ENCODE measurements at regions not wholly inside any gene's neighbourhood (a gene's known extent, or its start where the extent isn't known, plus 50 kb on each side); places are given as distances from the start of the nearest gene placed in this dataset.

DNA sequence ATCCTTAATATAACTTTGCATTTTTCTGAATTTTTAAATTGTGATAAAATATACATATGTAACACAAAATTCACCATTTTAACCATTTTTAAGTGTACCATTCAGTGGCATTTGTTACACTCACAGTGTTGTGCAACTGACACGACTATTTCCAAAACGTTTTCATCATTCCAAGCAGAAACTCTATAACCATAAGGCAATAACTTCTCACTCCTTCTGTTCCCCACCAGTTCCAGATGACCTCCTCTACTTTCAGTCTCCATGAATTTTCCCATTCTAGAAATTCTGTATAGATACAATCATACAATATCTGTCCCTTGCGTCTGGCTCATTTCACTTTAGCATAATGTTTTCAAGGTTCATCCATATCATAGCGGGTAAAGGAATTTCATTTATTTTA is 223.5 kb upstream of the TTC14 start:
- Histone ChIP-seq H3K4ac (ENCODE audit: low read length) (no peak overlapping the region), H4K91ac (ENCODE audit: low read depth, low read length, poor library complexity) (no peak overlapping the region), H2BK120ac (ENCODE audit: low read depth, low read length) (no peak overlapping the region), H3K27me3 (ENCODE audit: control insufficient read depth in 3 of 3, insufficient read depth in 3 of 3, low read depth in 1 of 3, low read length in 3 of 3) (no peaks in the 10 kb centered on the region), H2AFZ (ENCODE audit: low read length) (no peak overlapping the region), H3K4me3 (ENCODE audit: low read length in 2 of 2) (no peak overlapping the region), H3K9ac (ENCODE audit: low read depth, low read length, poor library complexity) (no peak overlapping the region), H3K4me1 (ENCODE audit: control insufficient read depth in 2 of 2, insufficient read depth in 1 of 2, low read depth in 1 of 2, low read length in 2 of 2) (peaks cover 0 to 3% of the 10 kb centered on the region in 2 donors), H2BK15ac (ENCODE audit: low read length) (no peak overlapping the region), H2BK12ac (ENCODE audit: low read length) (no peak overlapping the region), H3K23ac (ENCODE audit: low read depth, low read length, poor library complexity) (no peak overlapping the region), H2BK5ac (ENCODE audit: low read length) (no peak overlapping the region), H3K27ac (replicated peaks; ENCODE audit: low read length) (no peak overlapping the region), H2AK5ac (ENCODE audit: low read depth, low read length) (no peak overlapping the region), H3K36me3 (replicated peaks in 1 of 2; ENCODE audit: control insufficient read depth in 2 of 2, insufficient read depth in 2 of 2, low read length in 2 of 2) (no peaks in the 10 kb centered on the region), H3K9me3 (replicated peaks in 1 of 2; ENCODE audit: control insufficient read depth in 2 of 2, insufficient read depth in 1 of 2, low read depth in 1 of 2, low read length in 2 of 2) (no peaks in the 10 kb centered on the region), H3K18ac (ENCODE audit: low read length) (no peak overlapping the region), H3K14ac (ENCODE audit: low read length) (no peak overlapping the region), H4K8ac (ENCODE audit: low read depth, low read length) (no peak overlapping the region), H3K79me1 (ENCODE audit: low read depth, low read length) (no peaks in the 10 kb centered on the region), H3K4me2 (ENCODE audit: insufficient read depth, low read length, poor library complexity, severe bottlenecking) (no peak overlapping the region)
- DNase-seq (ENCODE audit: low spot score): no peak
- no CpG with 5 or more reads among the region's 4 CpGs for WGBS, 2 donors (ENCODE audit: extremely low coverage in 2 of 2, insufficient read length in 2 of 2, insufficient replicate concordance in 1 of 2)

GRCh38 chr3:180382638-180383180 is 219.3 kb upstream of the TTC14 start:
- H2BK15ac ChIP-seq (ENCODE audit: low read length): no peak overlapping the region
- no peaks in the 10 kb centered on the region for H3K27me3 ChIP-seq (ENCODE audit: control insufficient read depth in 3 of 3, insufficient read depth in 3 of 3, low read depth in 1 of 3, low read length in 3 of 3)
- H2BK12ac ChIP-seq (ENCODE audit: low read length): no peak overlapping the region
- no peak for DNase-seq (ENCODE audit: low spot score)
- WGBS, 2 donors (ENCODE audit: extremely low coverage in 2 of 2, insufficient read length in 2 of 2, insufficient replicate concordance in 1 of 2): no CpG with 5 or more reads among the region's 2 CpGs
- no peak overlapping the region for H3K9ac ChIP-seq (ENCODE audit: low read depth, low read length, poor library complexity)
- H2AK5ac ChIP-seq (ENCODE audit: low read depth, low read length): no peak overlapping the region
- H2AFZ ChIP-seq (ENCODE audit: low read length): no peak overlapping the region
- H3K36me3 ChIP-seq (replicated peaks in 1 of 2; ENCODE audit: control insufficient read depth in 2 of 2, insufficient read depth in 2 of 2, low read length in 2 of 2): no peaks in the 10 kb centered on the region
- H3K4ac ChIP-seq (ENCODE audit: low read length): no peak overlapping the region
- no peak overlapping the region for H3K23ac ChIP-seq (ENCODE audit: low read depth, low read length, poor library complexity)
- no peak overlapping the region for H3K18ac ChIP-seq (ENCODE audit: low read length)
- no peak overlapping the region for H4K91ac ChIP-seq (ENCODE audit: low read depth, low read length, poor library complexity)
- H2BK120ac ChIP-seq (ENCODE audit: low read depth, low read length): no peak overlapping the region
- no peak overlapping the region for H4K8ac ChIP-seq (ENCODE audit: low read depth, low read length)
- H3K9me3 ChIP-seq (replicated peaks in 1 of 2; ENCODE audit: control insufficient read depth in 2 of 2, insufficient read depth in 1 of 2, low read depth in 1 of 2, low read length in 2 of 2): no peaks in the 10 kb centered on the region
- H2BK5ac ChIP-seq (ENCODE audit: low read length): no peak overlapping the region
- H3K14ac ChIP-seq (ENCODE audit: low read length): no peak overlapping the region
- H3K4me2 ChIP-seq (ENCODE audit: insufficient read depth, low read length, poor library complexity, severe bottlenecking): no peak overlapping the region
- H3K27ac ChIP-seq (replicated peaks; ENCODE audit: low read length): no peak overlapping the region
- no peak overlapping the region for H3K4me3 ChIP-seq (ENCODE audit: low read length in 2 of 2)
- no peaks in the 10 kb centered on the region for H3K79me1 ChIP-seq (ENCODE audit: low read depth, low read length)
- peaks cover 0 to 3% of the 10 kb centered on the region in 2 donors for H3K4me1 ChIP-seq (ENCODE audit: control insufficient read depth in 2 of 2, insufficient read depth in 1 of 2, low read depth in 1 of 2, low read length in 2 of 2)

- Histone ChIP-seq H3K14ac (ENCODE audit: low read length) (no peak overlapping the region), H2BK12ac (ENCODE audit: low read length) (no peak overlapping the region), H3K4ac (ENCODE audit: low read length) (no peak overlapping the region), H3K79me1 (ENCODE audit: low read depth, low read length) (no peaks in the 10 kb centered on the region), H2BK5ac (ENCODE audit: low read length) (no peak overlapping the region), H3K27me3 (ENCODE audit: control insufficient read depth in 3 of 3, insufficient read depth in 3 of 3, low read depth in 1 of 3, low read length in 3 of 3) (no peaks in the 10 kb centered on the region), H3K9ac (ENCODE audit: low read depth, low read length, poor library complexity) (no peak overlapping the region), H3K27ac (replicated peaks; ENCODE audit: low read length) (no peak overlapping the region), H4K91ac (ENCODE audit: low read depth, low read length, poor library complexity) (no peak overlapping the region), H3K36me3 (replicated peaks in 1 of 2; ENCODE audit: control insufficient read depth in 2 of 2, insufficient read depth in 2 of 2, low read length in 2 of 2) (no peaks in the 10 kb centered on the region), H3K23ac (ENCODE audit: low read depth, low read length, poor library complexity) (no peak overlapping the region), H3K4me2 (ENCODE audit: insufficient read depth, low read length, poor library complexity, severe bottlenecking) (no peak overlapping the region), H3K18ac (ENCODE audit: low read length) (no peak overlapping the region), H4K8ac (ENCODE audit: low read depth, low read length) (no peak overlapping the region), H2BK120ac (ENCODE audit: low read depth, low read length) (no peak overlapping the region), H3K4me3 (ENCODE audit: low read length in 2 of 2) (no peak overlapping the region), H2AK5ac (ENCODE audit: low read depth, low read length) (no peak overlapping the region), H3K4me1 (ENCODE audit: control insufficient read depth in 2 of 2, insufficient read depth in 1 of 2, low read depth in 1 of 2, low read length in 2 of 2) (peaks cover 0 to 3% of the 10 kb centered on the region in 2 donors), H2AFZ (ENCODE audit: low read length) (no peak overlapping the region), H2BK15ac (ENCODE audit: low read length) (no peak overlapping the region), H3K9me3 (replicated peaks in 1 of 2; ENCODE audit: control insufficient read depth in 2 of 2, insufficient read depth in 1 of 2, low read depth in 1 of 2, low read length in 2 of 2) (no peaks in the 10 kb centered on the region)
- no peak for DNase-seq (ENCODE audit: low spot score)
- no CpG with 5 or more reads among the region's 2 CpGs for WGBS, 2 donors (ENCODE audit: extremely low coverage in 2 of 2, insufficient read length in 2 of 2, insufficient replicate concordance in 1 of 2)
Measured at GRCh38 chr3:180383332-180384020, 218.5 kb upstream of the TTC14 start.

GRCh38 chr3:180390313-180390712 is 211.7 kb upstream of the TTC14 start:
- Histone ChIP-seq H2BK15ac (ENCODE audit: low read length) (no peak overlapping the region), H3K4me1 (ENCODE audit: control insufficient read depth in 2 of 2, insufficient read depth in 1 of 2, low read depth in 1 of 2, low read length in 2 of 2) (no peaks in the 10 kb centered on the region), H3K18ac (ENCODE audit: low read length) (no peak overlapping the region), H3K27ac (replicated peaks; ENCODE audit: low read length) (no peak overlapping the region), H2BK120ac (ENCODE audit: low read depth, low read length) (no peak overlapping the region), H3K4ac (ENCODE audit: low read length) (no peak overlapping the region), H3K79me1 (ENCODE audit: low read depth, low read length) (no peaks in the 10 kb centered on the region), H2AFZ (ENCODE audit: low read length) (no peak overlapping the region), H3K14ac (ENCODE audit: low read length) (no peak overlapping the region), H3K36me3 (replicated peaks in 1 of 2; ENCODE audit: control insufficient read depth in 2 of 2, insufficient read depth in 2 of 2, low read length in 2 of 2) (no peaks in the 10 kb centered on the region), H3K23ac (ENCODE audit: low read depth, low read length, poor library complexity) (no peak overlapping the region), H3K9ac (ENCODE audit: low read depth, low read length, poor library complexity) (no peak overlapping the region), H3K4me3 (ENCODE audit: low read length in 2 of 2) (no peak overlapping the region), H2BK12ac (ENCODE audit: low read length) (no peak overlapping the region), H3K9me3 (replicated peaks in 1 of 2; ENCODE audit: control insufficient read depth in 2 of 2, insufficient read depth in 1 of 2, low read depth in 1 of 2, low read length in 2 of 2) (no peaks in the 10 kb centered on the region), H4K91ac (ENCODE audit: low read depth, low read length, poor library complexity) (no peak overlapping the region), H3K27me3 (ENCODE audit: control insufficient read depth in 3 of 3, insufficient read depth in 3 of 3, low read depth in 1 of 3, low read length in 3 of 3) (no peaks in the 10 kb centered on the region), H2BK5ac (ENCODE audit: low read length) (no peak overlapping the region), H4K8ac (ENCODE audit: low read depth, low read length) (no peak overlapping the region), H3K4me2 (ENCODE audit: insufficient read depth, low read length, poor library complexity, severe bottlenecking) (no peak overlapping the region), H2AK5ac (ENCODE audit: low read depth, low read length) (no peak overlapping the region)
- DNase-seq (ENCODE audit: low spot score): no peak
